ENCODE measurements at regions not wholly inside any gene's neighbourhood (a gene's known extent, or its start where the extent isn't known, plus 50 kb on each side); places are given as distances from the start of the nearest gene placed in this dataset.

DNA sequence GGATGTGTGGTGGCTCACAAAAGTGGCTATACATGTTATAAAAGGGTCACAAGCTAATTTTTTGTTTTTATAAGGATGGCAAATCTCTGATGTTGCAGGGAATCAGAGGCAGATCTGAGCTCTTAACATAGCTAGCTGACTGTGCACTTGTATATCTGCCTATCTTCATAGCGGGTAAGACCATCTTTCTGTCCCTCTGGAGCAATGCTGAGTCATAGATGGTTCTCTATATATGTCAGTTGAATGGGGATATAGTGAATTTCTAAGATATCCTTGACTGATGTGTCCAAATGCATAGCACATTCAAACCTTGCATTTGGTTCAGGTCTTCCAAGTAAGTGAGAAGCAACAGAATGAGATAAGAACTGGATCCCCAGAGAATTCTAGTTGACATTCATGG, 272.6 kb upstream of the PROX1 start:
- no peak for TF ChIP-seq POLR2A (IDR thresholded peaks at IDR 0.05; ENCODE audit: low read depth, low read length)
- TF ChIP-seq POLR2AphosphoS5 (IDR thresholded peaks at IDR 0.05; ENCODE audit: low read depth, low read length), result no peak
- no peak for TF ChIP-seq TAF1 (IDR thresholded peaks at IDR 0.05; ENCODE audit: borderline replicate concordance, low read depth, low read length)

Data from GM12892 (cell line).